Right renal cortex interstitium (tissue), 3 donors: ENCODE measurements at regions not wholly inside any gene's neighbourhood (a gene's known extent, or its start where the extent isn't known, plus 50 kb on each side); places are given as distances from the start of the nearest gene placed in this dataset.
"Not testable (repeated sequence)": the region's sequence is repeated elsewhere in the genome, so short reads cannot be mapped to it uniquely, and the experiment has no call there.

Experiments used
- DNase-seq, 3 donors: peaks; one replicate each; pipeline ENCODE4 v3.0.0-alpha.2; 2013; ENCODE audit warnings: low read depth in 3 of 3, low spot score in 2 of 3

DNA sequence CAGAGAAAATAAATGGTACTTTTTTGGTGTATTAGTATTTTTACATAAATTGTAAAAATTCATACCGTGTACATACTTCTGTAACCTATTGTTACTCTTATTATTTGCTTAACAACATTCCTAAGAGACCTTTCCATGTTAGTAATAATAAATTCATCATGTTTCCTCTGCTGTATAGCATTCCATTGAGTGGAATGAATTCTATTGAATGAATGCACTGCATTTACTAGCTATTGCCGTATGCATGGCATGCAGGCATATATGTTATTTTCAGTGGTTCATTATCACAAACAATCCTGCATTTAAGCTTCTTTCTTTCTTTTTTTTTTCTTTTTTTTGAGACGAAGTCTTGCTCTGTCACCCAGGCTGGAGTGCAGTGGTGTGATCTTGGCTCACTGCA is 137.6 kb upstream of the TBX3 start:
- DNase-seq = no peak

DNA sequence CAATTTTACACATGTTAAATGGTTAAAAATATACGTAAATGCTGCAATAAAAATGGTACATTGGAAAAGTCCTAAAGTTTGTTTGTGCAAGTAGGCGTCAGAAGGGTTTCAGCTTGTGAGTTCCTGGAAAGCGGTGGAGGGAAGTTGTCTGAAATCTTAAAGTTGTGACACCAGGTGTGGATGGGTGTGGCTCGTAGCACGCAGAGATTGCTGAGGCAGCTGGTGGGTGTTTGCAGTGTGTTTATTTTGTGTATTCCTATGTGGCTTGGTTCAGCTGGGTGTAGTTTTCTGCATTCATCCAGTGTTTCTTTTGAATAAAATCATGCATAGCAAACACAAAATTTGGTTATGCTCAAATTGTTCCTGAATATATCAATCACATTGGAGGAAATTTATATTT is 136.8 kb upstream of the TBX3 start:
- no peak for DNase-seq

DNA sequence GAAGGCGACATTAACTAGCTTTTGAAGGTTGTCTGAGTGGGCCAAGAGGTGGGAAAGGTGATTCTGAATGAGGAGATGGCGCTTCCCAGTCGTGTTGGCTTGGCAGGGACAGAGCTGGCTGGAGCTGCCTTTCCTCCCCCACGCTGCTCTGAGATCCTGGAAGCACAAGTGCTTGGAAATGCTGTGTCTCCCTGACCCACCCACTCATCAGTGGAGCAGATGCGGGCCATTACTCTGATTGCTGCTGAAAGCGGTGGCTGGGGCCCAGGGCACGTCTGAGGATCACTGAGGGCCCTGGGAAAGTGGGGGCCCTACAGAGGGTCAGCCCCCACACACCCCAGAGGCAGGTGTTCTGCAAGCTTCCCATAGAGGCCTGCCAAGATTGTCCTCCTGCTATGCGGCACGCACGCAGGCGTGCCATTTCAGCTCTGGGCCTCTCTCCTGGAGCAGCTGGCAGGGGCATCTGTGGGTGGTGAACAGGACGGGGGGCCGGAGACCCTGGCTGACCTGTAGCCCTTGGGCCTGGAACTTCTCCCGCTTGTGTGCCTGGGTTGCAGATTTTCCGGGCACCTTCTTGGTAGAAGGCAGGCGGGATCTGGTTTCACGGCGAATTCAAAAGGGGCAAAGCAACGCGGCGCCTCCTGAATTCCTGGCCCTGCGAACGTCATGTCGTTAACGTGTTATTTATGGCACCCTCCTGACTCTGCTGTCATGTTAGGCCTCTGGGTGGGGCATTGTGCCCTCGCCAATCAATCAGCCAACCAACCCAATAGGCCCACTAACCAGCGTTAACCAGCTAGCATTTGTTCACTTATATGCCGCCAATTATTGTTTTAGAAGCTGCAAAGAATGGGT is 133.8 kb upstream of the TBX3 start:
- no peak for DNase-seq

DNA sequence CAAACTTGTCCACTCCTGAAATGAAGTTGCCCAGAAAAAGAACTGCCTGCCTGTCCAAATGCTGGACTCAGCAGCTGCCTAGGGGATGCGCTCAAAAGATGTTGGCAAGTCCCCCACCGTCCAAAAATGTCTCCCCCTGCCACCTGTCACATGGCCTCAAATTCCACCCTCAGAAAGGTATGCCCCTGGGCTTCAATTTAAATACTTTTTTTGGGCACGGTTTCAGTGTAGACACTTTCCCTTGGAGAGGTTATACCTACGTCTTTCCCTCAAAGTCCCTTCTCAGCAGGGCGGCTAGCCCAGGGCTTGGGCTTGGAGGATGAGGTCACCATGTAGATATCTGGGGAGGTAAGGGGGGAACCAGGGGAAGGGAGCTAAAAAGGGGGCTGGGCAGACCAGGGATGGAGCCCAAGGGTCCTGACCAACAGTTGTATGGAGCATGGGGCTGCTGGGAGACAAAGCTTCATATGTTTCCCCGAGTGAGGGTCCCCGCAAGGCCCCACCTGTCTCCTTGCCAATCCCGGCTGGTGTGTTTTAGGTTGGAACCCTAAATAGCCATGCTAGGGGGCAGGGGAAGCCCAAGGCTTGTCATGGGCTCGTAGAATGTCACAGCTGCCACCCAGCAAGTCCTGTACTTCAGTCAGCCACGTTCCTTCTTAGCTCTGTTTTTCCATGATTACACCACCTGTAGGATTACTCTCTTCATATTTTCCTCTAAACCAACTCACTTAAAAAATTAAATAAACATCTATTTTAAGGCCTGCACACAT is 131.2 kb upstream of the TBX3 start:
- no peak for DNase-seq

DNA sequence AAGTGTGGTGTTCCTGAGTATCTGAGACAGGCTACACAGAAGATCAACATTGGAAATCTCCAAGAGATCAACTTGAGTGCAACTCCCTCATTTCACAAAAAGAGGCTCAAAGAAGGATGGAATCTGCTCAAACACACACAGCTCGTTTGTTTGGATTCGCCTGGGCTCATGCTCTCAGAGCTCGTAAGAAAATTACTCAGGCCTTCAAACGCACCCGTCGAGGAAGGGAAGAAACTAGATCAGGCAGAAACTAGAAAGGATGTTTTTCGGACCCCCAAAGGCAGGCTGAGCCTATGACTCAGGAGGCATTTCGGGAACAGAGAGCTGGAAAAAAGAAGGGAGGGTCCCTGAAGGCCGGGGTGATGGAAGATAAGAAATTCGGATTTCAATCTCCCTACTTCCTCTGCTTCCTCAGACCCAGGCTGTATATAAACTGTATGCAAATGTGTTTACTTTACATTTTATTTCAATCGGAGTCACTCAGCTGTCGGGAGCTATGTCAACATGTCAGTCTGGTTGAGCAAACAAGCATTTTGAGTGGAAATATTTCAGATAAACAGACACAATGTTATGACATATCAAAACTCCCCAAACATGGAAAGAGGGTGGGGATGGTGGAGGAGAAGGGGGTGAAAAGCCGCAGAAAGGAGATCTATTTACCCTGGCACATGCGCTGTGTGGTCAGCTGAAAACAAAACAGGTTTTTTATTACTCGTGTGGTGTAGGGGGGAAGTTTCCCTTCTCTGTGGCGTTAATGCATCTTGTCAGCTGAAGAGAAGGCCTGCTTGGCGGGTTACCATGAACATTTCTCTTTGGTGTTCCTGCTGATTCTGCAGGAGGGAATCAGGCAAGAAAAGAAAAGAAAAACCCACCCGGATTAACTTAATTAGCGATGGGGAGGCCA is 129.1 kb upstream of the TBX3 start:
- DNase-seq = no peak

DNA sequence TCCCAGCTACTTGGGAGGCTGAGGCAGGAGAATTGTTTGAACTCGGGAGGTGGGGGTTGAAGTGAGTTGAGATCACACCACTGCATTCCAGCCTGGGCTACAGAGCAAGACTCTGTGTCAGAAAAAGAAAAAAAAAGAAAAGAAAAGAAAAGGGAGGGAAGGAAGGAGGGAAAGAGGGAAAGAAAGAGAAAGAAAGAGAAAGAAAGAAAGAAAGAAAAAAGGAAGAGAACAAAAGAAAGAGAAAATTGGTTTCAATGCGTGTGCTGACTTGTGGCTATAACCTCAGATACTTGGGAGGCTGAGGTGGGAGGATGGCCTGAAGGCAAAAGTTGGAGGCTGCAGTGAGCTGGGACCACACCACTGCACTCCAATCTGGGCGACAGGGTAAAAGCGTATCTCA is 128.4 kb upstream of the TBX3 start:
- no peak for DNase-seq

DNA sequence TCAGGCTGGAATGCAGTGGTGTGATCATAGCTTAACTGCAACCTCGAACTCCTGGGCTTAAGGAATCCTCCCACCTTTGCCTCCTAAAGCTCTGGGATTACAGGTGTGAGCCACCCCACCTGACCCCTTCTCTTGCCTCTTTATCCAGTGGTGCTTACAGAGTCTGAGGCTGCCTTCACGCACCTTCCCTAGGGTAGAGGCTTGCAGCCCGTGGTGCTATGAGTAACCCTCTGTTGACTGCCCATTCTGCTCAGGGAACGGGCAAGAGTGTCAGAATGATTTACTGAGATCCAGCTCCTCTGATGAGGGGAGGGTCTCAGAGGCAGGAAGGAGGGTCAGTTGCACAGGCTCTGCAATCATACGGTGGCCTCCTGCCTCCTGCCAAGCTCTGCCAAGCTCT is 125.1 kb upstream of the TBX3 start:
- DNase-seq = no peak

DNA sequence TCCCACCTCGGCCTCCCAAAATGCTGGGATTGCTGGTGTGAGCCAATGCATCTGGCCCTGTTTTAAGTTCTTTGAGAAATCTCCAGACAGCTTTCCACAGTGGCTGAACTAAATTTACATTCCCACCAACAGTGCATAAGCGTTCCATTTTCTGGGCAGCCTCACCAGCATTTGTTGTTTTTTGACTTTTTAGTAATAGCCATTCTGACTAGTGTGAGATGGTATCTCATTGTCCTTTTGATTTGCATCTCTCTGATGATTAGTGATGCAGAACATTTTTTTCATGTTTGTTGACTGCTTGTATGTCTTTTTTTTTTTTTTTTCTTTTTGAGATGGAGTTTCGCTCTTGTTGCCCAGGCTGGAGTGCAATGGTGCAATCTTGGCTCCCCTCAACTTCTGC is 117.4 kb upstream of the TBX3 start:
- DNase-seq = not testable (repeated sequence)

DNA sequence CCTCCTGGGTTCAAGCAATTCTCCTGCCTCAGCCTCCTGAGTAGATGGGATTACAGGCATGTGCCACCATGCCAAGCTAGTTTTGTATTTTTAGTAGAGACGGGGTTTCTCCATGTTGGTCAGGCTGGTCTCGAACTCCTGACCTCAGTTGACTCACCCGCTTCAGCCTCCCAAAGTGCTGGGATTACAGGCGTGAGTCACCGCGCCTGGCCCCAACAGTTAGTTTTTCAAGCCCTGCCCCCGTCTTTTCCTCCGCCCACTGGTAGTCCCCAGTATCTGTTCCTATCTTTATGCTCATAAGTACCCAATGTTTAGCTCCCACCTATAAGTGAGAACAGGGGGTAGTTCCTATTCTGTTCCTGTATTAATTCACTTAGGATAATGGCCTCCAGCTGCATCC is 116.6 kb upstream of the TBX3 start:
- not testable (repeated sequence) for DNase-seq

DNA sequence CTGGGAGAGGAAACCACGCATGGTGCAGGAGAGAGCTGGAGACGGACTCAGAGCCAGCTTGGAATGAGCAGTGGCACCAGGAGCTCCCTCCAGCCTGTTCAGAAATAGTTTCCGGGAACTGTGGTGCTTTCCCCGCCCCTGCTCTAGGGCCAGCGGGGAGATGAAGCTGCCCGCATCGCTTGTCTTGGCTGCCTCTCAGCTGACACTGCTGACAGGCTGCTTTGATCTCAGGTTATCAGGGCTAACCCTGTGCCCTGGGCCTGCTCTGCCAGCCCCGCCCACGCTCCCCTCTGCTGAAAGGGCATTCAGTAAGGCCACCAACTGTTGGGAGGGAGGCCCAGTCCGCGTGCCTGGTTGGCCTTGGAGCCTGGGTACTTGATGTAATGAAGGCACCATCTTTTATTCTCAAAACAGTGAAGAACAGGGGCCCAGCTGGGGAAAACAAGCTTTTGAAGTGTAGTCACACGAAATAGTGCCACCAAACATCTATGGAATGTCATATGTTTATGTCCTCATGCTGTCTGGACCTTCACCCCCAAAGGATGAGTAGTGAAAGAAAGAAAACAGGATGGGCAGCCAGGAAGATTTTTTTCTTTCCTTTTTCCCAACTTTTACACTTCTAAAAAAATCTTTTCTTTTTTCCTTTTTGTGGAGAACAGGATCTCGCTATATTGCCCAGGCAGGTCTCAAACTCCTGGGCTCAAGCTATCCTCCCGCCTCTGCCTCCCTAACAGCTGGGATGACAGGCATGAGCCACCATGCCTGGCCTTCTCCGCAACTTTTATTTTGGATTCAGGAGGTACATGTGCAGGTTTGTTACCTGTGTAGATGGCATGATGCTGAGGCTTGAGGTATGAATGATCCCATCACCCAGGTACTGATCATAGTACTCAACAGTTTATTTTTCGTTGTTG is 115.9 kb upstream of the TBX3 start:
- no peak for DNase-seq

DNA sequence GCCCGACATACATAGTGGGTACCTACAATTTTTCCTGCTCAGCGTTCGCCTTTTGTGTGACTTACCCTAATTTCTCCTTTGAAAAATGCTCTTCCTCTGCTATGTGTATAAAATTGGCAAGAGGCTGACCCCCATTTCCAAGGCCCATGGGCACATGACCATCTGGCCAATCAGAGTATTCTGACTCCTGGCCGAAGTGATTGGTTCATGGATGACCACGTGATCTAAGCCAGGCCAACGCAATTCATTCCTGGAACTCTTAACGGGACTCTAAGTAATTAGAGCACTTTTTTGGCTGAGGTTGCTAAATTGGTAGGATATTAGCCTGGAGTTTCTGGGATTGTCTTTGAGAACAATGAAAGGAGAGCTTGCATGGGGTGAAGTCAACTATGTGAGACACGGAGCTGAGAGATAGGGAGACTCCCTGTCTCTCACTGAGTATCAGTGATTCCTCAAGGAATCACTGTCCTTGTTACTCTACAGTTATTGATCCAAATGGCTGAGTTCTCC is 110.1 kb upstream of the TBX3 start:
- DNase-seq = no peak

DNA sequence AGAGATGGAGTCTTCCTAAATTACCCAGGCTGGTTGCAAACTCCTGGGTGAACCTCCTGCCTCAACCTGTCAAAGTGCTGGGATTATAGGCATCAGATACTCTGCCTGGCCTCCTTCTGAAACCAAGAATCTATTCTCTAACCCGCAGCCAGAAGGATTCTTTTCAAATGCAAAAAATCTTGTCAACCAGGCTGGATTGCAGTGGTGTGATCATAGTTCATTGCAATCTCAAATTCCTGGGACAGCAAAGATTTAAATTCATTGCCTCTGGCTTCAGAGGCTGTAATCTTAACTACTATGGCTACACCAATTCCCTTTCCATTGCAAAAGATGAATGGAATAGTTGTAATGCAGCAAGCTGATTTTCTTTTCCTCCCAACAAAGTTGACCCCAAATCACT is 106.3 kb upstream of the TBX3 start:
- DNase-seq = no peak

DNA sequence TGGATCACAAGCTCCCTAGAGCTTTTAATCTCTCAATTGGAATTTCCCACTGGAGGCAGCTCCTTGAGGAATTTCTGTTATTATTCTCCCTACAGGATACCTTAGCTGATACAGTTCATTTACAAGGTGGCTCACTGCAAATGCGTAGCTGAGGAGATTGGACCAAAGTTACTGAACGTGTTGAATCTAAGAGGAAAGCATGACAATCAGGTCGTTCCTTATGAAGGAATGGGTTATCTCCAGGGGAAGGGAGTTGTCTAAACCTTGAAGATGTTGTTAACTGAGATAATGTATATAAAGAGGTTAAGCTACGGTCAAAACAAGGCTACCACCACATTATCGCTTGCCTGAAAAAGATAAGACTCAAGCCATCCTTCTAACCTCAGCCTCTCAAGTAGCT is 105.8 kb upstream of the TBX3 start:
- no peak for DNase-seq

DNA sequence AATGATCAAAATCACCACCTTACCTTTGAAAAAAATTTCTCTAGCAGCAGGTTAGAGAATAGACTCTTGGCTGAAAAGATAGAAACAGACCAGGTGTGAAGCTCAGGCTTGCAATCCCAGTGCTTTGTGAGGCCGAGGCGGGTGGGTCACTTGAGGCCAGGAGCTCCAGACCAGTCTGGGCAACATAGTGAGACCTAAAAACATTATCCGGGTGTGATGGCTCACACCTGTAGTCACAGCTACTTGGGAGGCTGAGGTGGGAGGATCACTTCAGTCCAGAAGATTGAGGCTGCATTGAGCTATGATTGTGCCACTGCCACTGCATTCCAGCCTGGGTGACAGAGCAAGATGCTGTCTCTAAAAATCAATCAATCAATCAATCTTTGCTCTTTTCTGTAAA is 105.3 kb upstream of the TBX3 start:
- DNase-seq = no peak

DNA sequence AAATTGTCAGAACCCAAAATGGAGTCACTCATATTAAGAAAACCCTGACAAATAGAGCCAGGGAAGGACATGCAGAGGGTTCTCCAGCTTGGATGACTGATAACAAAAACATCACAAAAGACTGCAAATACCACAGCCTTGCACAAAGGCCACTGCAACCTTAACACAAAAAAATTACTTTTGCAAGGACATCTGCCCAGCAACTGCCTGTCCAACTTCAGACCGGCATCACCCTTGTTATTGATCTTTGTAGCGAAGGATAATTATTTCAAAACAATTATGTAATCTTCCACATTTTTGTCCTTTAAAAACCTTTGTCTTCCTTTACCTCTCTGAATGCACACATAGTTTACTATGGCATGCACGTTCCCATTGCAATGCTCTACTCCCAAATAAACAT is 100.6 kb upstream of the TBX3 start:
- DNase-seq = no peak

DNA sequence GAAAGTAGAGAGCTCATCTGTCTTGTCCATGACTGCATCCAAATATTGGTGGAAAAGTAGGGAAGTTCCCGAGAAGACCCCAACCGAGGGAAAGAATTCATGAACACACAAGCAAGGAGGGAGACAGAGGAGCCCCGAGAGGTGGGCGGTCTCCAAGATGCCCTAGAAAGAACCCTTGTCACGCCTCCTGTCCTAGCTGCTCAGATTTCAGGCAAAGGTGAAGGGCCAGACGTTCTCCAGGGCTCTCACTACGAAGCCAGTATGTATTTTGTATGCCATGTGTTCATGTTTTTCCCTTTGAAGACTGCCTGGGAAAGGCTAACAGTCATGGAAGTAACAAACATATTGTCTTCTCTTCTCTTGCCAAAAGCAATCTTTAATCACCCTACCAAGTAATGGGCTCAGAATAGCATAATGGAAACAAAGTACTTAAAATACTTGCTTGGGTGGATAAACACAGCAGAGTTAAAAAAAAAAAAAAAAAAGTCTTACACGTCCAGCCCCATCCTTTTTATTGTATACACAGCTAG is 99.2 kb upstream of the TBX3 start:
- no peak for DNase-seq

DNA sequence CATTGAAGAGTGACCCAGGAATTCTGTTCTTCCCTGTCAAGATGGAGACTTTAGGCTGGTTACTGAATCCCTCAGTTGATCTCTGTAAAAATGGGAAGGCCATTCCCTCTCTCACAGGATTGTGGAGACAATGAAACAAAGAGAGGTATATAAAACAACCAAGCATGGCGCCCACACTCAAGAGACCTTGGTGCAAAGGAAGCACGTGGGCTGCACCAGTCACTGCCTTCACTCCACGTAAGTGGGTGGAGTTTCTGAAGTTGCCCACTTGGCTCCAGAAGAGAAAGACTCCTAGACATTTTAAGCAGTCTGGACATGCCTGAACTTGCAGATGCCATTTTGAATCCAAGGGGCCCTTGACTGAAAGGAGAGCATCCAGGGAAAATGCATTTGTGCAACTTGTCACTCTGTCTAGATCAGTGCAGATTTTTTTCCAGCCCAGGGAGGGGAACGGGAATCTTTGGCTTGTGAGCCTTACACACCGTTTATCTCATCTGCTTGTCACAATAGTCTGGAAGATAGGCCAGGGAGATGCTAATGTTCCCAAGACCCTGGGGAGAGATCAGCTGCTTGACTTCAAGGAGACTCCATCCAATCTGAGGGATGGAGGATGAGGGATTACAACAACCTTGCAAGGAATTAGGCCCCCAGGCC is 96.9 kb upstream of the TBX3 start:
- DNase-seq = no peak

DNA sequence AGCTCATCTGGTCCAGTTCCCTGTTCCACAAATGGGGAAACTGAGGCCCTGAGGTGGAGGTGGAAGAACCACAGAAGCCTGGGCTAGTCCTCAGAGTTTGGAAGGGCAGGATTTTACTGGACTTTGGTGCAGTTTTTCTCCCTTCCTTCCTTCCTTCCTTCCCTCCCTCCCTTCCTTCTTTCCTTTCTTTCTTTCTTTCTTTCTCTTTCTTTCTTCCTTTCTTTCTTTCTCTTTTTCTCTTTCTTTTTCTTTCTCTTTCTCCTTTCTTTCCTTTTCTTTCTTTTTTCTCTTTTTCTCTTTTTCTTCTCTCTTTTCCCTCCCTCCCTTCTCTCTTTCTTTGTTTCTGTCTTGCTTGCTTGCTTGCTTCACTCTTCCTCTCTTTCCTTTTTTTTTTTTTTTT is 95.7 kb upstream of the TBX3 start:
- DNase-seq = no peak

DNA sequence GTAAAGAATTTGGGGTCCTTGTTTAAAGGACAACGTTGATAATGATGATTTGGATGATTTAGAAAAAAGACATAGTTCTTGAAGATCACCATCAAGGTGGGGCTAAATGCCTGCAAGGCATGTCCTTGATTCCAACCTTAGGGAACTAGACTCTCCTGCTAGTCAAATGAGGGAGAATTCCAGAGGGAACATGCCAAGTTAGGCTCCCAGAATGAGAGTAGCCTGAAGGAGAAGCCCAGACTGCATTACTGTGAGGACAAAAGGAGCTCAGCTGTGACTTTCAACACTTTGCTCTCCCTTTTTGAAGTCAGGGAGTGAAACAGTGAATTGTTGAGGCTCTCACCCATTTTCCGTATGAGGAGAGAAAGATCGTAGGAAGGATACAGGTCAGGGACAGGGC is 95.2 kb upstream of the TBX3 start:
- DNase-seq = no peak
